Kasumi-1 (cell line): ENCODE measurements at regions not wholly inside any gene's neighbourhood (a gene's known extent, or its start where the extent isn't known, plus 50 kb on each side); places are given as distances from the start of the nearest gene placed in this dataset.

ENCODE experiments used
- DNase-seq, 2 experiments: peaks; one replicate each; lab custom pipeline; 2025; lab: John Stamatoyannopoulos, UW

DNA sequence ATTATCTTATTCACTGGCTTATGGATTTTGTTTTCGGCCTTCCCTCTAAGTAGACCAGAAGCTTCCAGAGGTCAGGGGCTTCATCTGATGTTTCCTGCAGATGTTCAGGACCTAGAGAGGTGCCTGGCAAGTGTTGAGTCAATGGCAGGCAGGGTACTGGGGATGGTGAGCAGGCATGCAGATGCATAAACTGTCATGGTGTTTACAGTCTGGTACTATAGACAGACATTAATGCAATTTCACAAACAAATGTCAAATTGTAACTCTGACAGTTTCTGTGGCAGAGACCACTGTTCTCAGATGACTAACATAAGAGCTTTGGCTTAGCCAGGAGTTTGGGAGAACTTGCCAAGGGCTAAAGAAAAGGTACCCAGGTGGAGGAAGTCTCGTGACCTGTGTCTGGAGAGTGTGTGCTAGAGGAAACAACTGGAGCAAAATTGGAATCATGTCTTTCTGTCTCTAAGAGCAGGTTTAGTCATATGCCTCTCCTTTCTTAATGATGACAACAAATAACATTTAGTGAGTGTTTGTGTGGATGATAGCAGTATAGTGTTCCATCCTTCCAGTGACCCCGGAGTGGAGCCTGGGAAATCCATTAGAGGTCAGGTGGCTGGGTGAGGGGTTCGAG, 53.7 kb upstream of the TRAK1 start:
- no peak for DNase-seq

DNA sequence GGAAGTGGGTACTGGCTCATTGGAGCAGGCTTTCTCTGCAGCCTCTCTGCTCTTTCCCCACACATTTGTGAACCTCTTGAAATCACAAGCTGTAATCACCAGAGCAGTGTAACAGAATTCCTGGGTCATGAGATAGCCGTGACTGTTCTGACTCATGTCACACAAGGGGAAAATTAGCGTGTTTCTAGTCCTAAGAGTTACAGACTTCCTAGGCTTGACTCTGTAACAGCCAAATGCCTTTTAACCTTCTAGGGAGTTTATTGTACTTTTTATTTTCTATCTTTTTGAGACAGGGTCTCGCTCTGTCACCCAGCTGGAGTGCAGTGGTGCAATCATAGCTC, 54.7 kb upstream of the TRAK1 start:
- DNase-seq = no peak

GRCh38 chr3:42035816-42036482, 55.2 kb upstream of the TRAK1 start:
- DNase-seq = no peak

- DNase-seq = no peak
These were observed 56.1 kb upstream of the TRAK1 start for GRCh38 chr3:42035007-42035406.

- DNase-seq = no peak
These were observed 57.4 kb upstream of the TRAK1 start for GRCh38 chr3:42033741-42034140.

DNA sequence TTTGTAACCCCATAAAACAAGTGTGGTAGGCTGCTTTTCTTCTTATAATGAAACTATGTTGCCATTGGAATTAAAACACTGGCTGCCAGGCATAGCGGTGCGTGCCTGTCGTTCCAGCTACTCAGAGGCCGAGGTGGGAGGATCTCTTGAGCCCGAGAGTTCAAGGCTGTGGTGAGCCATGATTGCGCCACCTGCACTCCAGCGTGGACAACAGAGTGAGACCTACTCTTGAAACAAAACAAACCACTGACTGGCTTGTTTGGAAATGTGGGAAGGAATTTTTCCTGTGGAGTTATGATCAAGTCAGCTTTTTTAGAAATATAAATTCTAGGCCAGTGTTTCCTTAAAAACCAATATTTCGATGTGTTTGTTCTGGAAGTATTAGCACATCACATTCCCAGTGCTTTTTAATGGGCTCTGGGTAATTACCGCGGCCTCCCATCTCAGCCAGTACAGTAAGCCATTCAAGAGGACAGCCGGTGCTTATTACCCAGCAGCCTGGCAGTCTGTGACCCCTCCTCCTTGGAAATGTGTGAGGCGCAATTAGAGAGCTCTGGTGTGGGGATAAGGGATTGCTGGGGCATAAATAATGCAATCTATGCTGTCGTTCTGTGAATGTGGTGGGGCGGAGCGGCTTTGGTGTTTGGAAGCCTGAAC, 58.3 kb upstream of the TRAK1 start:
- peak in 1 of 2 experiments; percentile 13 for DNase-seq

DNA sequence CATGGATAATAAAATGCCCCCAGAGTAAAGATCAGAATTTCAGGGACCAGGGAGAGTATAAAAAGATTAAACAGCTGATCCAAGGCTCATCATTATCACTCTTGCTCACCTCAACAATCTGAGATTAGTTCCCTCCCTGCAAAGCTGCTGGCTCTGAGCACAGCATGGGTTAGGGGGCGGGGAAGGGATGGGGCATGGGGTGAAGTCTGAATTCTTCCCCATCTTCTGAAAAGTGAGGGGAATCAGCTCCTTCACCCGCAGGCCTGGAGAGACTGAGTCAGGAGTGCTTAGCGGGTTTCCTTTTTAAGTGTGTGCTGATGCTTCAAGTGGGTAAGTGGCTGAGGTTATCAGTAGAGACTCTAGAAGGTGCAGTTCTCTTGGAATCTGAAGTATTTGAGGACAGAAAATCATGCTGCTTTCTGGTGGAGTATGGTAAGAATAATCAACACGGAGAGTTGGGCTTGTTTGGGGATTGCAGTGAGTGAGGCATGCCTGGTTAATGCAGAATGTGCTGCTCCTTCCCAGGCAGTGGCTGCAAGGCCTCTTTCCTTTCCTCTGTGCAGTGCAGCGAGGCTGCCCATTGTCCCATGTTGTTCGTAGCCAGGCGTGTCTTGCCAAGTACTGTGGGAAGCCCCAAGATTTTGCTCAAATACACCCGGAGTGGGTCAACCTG, 59.2 kb upstream of the TRAK1 start:
- DNase-seq = no peak

DNA sequence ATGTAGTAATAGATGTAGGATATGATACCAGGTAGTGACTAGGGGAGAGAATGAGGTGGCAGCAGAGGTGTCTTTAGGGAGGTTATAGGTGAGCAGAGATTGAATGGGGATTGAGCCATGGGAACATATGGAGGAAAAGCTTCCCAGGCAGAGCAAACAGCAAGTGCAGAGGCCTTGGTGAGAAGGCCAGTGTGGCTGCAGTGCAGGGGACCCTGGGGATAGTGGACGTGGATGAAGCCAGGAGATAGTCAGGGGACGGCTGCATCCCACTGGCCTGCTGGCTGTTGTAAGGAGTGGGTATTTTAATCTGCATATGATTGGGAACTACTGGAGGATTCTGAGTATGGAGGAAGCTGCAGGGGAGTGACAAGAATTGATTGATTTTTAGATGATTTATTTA, 62.7 kb upstream of the TRAK1 start:
- no peak for DNase-seq

- DNase-seq = no peak
These were observed 63.6 kb upstream of the TRAK1 start for GRCh38 chr3:42027571-42027970.

DNA sequence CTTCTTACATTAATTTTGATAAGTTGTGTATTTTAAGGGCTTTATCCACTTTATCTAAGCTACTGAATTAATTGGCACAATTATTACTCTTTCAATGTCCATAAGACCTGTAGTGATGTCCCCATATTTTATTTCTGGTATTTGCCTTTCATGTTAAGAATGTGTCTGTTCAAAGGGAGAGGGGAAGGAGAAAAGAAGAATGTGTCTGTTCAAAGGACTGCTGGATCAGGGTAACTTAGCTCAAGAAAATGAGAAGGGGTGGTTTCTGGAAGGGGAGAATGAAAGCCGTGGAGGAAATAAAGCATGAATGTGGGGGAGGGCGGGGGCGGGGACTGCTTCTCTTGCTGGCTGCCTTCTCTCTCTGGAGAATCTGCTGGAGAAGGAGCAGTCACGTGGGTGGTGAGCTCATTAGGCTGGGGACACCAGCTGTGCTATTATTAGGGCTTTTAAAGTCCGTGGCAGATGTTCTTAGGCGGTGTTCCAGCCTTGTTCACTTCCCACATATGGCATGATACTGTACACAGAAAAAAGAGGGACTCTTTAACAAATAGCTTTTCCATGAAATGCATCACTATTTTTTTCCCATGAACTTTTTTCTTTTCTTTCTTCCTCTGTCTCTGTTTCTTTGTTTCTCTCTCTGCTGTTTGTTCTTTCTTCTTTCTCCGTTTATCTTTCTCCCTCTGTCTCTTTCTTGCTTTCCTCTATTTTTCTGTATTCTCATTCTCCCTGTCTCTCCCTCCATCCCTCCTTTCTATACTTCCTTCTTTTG, 63.7 kb upstream of the ULK4 start:
- peak; percentile 90 to 94 for DNase-seq

- DNase-seq = peak; percentile 43 to 45
These were observed 62.9 kb upstream of the ULK4 start for GRCh38 chr3:42024591-42025351.

DNA sequence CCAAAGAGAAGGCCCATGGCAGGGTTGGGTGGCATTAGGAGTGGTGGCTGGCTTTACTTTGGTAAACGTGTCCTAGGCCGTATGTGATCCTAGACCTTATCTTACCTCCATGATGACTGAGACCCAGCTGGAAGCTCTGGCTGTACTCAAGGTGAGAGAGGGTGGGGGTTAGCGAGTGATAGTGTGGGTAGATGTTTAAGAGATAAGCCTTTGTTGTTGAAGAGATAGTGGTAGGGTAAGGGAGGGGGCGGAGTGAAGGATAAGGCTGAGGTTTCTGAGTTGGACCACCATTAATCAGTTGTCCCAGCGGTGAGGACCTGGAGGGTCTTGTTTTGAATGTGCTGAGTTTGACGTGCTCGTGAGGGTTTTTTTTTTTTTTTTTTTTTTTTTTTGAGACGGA, 61.5 kb upstream of the ULK4 start:
- no peak for DNase-seq

- no peak for DNase-seq
These were observed 60.5 kb upstream of the ULK4 start for GRCh38 chr3:42022355-42022754.

- DNase-seq = no peak
These were observed 58.9 kb upstream of the ULK4 start for GRCh38 chr3:42020684-42021307.

DNA sequence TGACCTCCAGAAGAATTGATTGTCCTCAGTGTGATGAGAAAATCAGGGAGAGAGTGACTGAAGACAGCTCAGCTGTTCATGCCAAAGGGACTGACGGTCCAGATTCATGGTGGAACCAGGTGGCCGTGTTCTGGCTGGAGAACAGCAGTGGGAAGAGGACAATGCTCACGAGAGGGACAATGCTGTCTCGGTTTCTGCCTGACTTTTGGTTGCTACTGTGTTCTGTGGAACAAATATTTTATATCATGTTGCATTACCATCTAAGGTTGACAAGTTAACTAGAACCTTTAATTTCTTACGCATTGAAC, 58.0 kb upstream of the ULK4 start:
- DNase-seq = no peak

GRCh38 chr3:42019144-42019952, 57.4 kb upstream of the ULK4 start:
- no peak for DNase-seq

DNA sequence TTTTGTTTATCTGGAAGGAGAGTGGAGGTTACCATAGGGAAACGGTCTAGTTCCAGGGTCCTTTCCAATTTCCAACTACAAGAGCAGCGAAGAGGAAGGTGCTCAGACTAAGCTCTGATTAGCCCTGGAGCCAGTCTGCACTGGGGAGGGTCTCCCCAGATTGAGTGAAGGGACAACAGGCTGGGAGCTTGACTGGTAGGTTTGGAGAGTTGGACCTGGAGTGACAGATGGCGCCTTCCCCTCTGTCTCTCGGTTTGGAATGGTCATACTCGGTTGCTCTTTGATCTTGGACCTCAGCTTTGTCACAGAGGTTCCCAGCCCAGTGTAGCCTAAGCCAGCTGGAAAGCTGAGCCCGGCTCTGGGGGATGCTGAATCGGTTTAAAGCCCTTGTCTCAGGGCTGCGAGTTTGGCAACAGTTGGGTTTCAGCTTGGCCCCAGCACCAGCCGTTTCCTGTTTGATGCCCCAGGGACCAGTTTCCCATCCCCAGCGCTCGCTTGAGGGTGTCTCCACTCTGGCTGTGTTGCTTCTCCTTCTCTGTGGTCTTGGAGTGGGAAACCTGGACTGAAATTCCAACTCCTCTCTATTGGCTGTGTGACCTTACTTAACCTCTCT, 53.1 kb upstream of the ULK4 start:
- DNase-seq = peak; percentile 61 to 77

- DNase-seq = peak; percentile 33 to 51
These were observed 52.6 kb upstream of the ULK4 start for GRCh38 chr3:42014458-42014920.

GRCh38 chr3:42013691-42014457, 52.0 kb upstream of the ULK4 start:
- no peak for DNase-seq
